ENCODE measurements at regions not wholly inside any gene's neighbourhood (a gene's known extent, or its start where the extent isn't known, plus 50 kb on each side); places are given as distances from the start of the nearest gene placed in this dataset.

DNA sequence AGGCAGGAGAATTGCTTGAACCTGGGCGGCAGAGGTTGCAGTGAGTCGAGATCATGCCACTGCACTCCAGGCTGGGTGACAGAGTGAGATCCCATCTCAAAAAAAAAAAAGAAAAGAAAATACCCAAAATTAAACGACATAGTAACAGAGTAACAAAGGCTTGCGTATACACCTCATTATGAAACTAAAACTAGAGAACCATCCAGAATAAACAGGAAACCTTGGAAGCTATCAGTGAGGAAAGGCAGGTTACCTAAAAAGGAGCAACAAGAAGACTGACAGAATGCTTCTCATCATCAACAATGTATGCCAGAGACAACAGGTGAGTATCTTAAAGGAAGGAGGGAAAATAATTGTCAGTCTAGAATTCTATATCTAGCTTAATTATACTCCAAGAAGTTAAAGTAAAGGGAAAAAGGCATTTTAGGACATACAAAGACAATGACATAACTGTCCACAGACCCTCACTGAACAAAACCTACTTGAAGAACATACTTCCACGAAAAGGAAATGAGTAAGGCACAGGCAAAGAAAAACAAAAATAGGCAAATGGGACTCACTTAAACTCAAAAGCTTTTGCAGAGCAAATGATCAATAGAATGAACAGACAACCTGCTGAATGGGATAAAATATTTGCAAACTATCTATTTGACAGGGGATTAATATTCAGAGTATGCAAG is 64.1 kb upstream of the NT5E start:
- Histone ChIP-seq H3K4me2 (replicated peaks; ENCODE audit: low read depth, low read length, poor library complexity, severe bottlenecking) (no peak overlapping the region), H2AFZ (ENCODE audit: insufficient read depth, low read depth, low read length, poor library complexity, severe bottlenecking) (no peak overlapping the region), H4K20me1 (ENCODE audit: control insufficient read depth, insufficient read depth, low read length, poor library complexity, severe bottlenecking) (no peaks in the 10 kb centered on the region), H3K9ac (ENCODE audit: low read length) (no peak overlapping the region), H3K36me3 (replicated peaks in 1 of 2; ENCODE audit: control extremely low read depth in 1 of 2, control insufficient read depth in 1 of 2, extremely low read depth in 1 of 2, insufficient read depth in 2 of 2, low read length in 1 of 2) (no peaks in the 10 kb centered on the region), H3K9me3 (ENCODE audit: control extremely low read depth in 1 of 3, control insufficient read depth in 2 of 3, insufficient read depth in 1 of 3, low read length in 2 of 3) (no peaks in the 10 kb centered on the region), H3K27ac (ENCODE audit: low read length in 2 of 2) (no peak overlapping the region), H3K4me1 (ENCODE audit: control insufficient read depth in 2 of 2, insufficient read depth in 2 of 2, low read length in 2 of 2) (no peaks in the 10 kb centered on the region), H3K79me2 (ENCODE audit: control insufficient read depth, insufficient read depth, low read length) (no peaks in the 10 kb centered on the region), H3K27me3 (replicated peaks in 1 of 4; ENCODE audit: control extremely low read depth in 1 of 4, control insufficient read depth in 3 of 4, insufficient read depth in 4 of 4, low read length in 3 of 4) (peaks cover 0 to 3% (median 0%) of the 10 kb centered on the region in 4 experiments), H3K4me3 (ENCODE audit: control extremely low read depth in 1 of 5, extremely low read depth in 1 of 5, insufficient read depth in 1 of 5, low read depth in 2 of 5, low read length in 4 of 5) (no peak overlapping the region)
- DNase-seq (no peak), ATAC-seq (ENCODE audit: low read depth) (no peak)
- TF ChIP-seq, protein P1, sequence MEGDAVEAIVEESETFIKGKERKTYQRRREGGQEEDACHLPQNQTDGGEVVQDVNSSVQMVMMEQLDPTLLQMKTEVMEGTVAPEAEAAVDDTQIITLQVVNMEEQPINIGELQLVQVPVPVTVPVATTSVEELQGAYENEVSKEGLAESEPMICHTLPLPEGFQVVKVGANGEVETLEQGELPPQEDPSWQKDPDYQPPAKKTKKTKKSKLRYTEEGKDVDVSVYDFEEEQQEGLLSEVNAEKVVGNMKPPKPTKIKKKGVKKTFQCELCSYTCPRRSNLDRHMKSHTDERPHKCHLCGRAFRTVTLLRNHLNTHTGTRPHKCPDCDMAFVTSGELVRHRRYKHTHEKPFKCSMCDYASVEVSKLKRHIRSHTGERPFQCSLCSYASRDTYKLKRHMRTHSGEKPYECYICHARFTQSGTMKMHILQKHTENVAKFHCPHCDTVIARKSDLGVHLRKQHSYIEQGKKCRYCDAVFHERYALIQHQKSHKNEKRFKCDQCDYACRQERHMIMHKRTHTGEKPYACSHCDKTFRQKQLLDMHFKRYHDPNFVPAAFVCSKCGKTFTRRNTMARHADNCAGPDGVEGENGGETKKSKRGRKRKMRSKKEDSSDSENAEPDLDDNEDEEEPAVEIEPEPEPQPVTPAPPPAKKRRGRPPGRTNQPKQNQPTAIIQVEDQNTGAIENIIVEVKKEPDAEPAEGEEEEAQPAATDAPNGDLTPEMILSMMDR (IDR thresholded peaks at IDR 0.05) = no peak
- TF ChIP-seq EZH2 (IDR thresholded peaks at IDR 0.05; ENCODE audit: borderline replicate concordance, insufficient read depth, low read depth, low read length, poor library complexity, severe bottlenecking) = no peak
- H3K4me3 Mint-ChIP-seq = no peak overlapping the region
- peaks cover 12% of the 10 kb centered on the region for H3K27me3 Mint-ChIP-seq
- 93% methylated on average over 2 of the region's 5 CpGs for WGBS (ENCODE audit: insufficient coverage)
- no peak overlapping the region for H3K27ac Mint-ChIP-seq
- intact Hi-C loops (cut with micrococcal nuclease) = no loop called here
- H3K9me3 Mint-ChIP-seq (ENCODE audit: insufficient read depth) = no peaks in the 10 kb centered on the region
- CTCF ChIA-PET = interaction anchor here (1.8 kb wide), 1 partner anchor 31 kb away, joined by 7 read pairs; no protein-coding TSS in a partner anchor
- H3K4me1 Mint-ChIP-seq = no peaks in the 10 kb centered on the region
- POLR2A ChIA-PET = no interaction called here

- Mint-ChIP-seq H3K27ac (no peak overlapping the region), H3K27me3 (peaks cover 3% of the 10 kb centered on the region), H3K4me3 (no peak overlapping the region), H3K9me3 (ENCODE audit: insufficient read depth) (no peaks in the 10 kb centered on the region), H3K4me1 (no peaks in the 10 kb centered on the region)
- Histone ChIP-seq H3K27ac (ENCODE audit: low read length in 2 of 2) (no peak overlapping the region), H3K4me2 (replicated peaks; ENCODE audit: low read depth, low read length, poor library complexity, severe bottlenecking) (no peak overlapping the region), H2AFZ (ENCODE audit: insufficient read depth, low read depth, low read length, poor library complexity, severe bottlenecking) (no peak overlapping the region), H3K27me3 (replicated peaks in 1 of 4; ENCODE audit: control extremely low read depth in 1 of 4, control insufficient read depth in 3 of 4, insufficient read depth in 4 of 4, low read length in 3 of 4) (no peaks in the 10 kb centered on the region), H3K4me3 (ENCODE audit: control extremely low read depth in 1 of 5, extremely low read depth in 1 of 5, insufficient read depth in 1 of 5, low read depth in 2 of 5, low read length in 4 of 5) (no peak overlapping the region), H3K36me3 (replicated peaks in 1 of 2; ENCODE audit: control extremely low read depth in 1 of 2, control insufficient read depth in 1 of 2, extremely low read depth in 1 of 2, insufficient read depth in 2 of 2, low read length in 1 of 2) (no peaks in the 10 kb centered on the region), H3K9me3 (ENCODE audit: control extremely low read depth in 1 of 3, control insufficient read depth in 2 of 3, insufficient read depth in 1 of 3, low read length in 2 of 3) (no peaks in the 10 kb centered on the region), H4K20me1 (ENCODE audit: control insufficient read depth, insufficient read depth, low read length, poor library complexity, severe bottlenecking) (no peaks in the 10 kb centered on the region), H3K79me2 (ENCODE audit: control insufficient read depth, insufficient read depth, low read length) (no peaks in the 10 kb centered on the region), H3K9ac (ENCODE audit: low read length) (no peak overlapping the region), H3K4me1 (ENCODE audit: control insufficient read depth in 2 of 2, insufficient read depth in 2 of 2, low read length in 2 of 2) (no peaks in the 10 kb centered on the region)
- no peak for TF ChIP-seq EZH2 (IDR thresholded peaks at IDR 0.05; ENCODE audit: borderline replicate concordance, insufficient read depth, low read depth, low read length, poor library complexity, severe bottlenecking)
- TF ChIP-seq, protein P1 (IDR thresholded peaks at IDR 0.05) = no peak
- WGBS (ENCODE audit: insufficient coverage) = 100% methylated on average over 1 of the region's 6 CpGs
- DNase-seq (no peak), ATAC-seq (ENCODE audit: low read depth) (no peak)
- intact Hi-C loops (cut with micrococcal nuclease) = no loop called here
- ChIA-PET CTCF (interaction anchor here (0.8 to 1.0 kb wide), 2 partner anchors 100 to 154 kb away, joined by 3 read pairs; no protein-coding TSS in a partner anchor), POLR2A (no interaction called here)
Measured at GRCh38 chr6:85383042-85383441, 66.8 kb upstream of the NT5E start.

Data from B cell (primary cell).